Activated T-cell treated with anti-CD3 and anti-CD28 coated beads for 4 hours (primary cell): ENCODE measurements at regions not wholly inside any gene's neighbourhood (a gene's known extent, or its start where the extent isn't known, plus 50 kb on each side); places are given as distances from the start of the nearest gene placed in this dataset.

Experiments used
- DNase-seq: peaks from one replicate; pipeline ENCODE4 v3.0.0-alpha.2; 2020

- no peak for DNase-seq
Measured at GRCh38 chr10:43013065-43013464, 63.8 kb upstream of the RET start.

GRCh38 chr10:43024524-43024923, 52.3 kb upstream of the RET start:
- DNase-seq: no peak

GRCh38 chr10:43024942-43025700, 51.7 kb upstream of the RET start:
- no peak for DNase-seq

GRCh38 chr10:43026039-43026973, 50.6 kb upstream of the RET start:
- DNase-seq: no peak
